Ammon's horn (tissue), 1 donor: ENCODE measurements at regions not wholly inside any gene's neighbourhood (a gene's known extent, or its start where the extent isn't known, plus 50 kb on each side); places are given as distances from the start of the nearest gene placed in this dataset.
"Not testable (repeated sequence)": the region's sequence is repeated elsewhere in the genome, so short reads cannot be mapped to it uniquely, and the experiment has no call there.

Source experiments
- DNase-seq: peaks from one replicate; pipeline ENCODE4 v3.0.0-alpha.2; 2016; ENCODE audit warnings: low spot score

DNA sequence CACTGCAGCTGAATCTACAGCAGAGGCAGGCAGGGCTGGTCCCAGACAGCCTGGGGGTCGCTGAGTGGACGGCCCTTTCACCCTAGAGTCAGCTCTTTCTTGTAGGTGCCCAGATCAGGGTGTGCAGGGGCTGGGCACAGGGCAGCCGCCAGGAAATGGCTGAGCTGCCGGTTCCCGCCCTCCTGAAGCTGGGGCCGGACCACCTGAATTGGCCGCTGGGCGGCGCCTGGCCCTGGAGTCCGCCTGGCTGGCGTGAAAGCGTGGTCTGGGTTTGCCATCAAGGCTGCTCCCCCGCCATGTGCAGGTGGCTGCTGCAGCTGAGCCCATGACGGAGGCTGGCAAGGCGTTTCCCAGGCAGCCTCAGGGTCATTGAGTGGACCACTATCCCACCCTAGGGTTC is 85.7 kb downstream of the POTEM start:
- DNase-seq, result not testable (repeated sequence)

DNA sequence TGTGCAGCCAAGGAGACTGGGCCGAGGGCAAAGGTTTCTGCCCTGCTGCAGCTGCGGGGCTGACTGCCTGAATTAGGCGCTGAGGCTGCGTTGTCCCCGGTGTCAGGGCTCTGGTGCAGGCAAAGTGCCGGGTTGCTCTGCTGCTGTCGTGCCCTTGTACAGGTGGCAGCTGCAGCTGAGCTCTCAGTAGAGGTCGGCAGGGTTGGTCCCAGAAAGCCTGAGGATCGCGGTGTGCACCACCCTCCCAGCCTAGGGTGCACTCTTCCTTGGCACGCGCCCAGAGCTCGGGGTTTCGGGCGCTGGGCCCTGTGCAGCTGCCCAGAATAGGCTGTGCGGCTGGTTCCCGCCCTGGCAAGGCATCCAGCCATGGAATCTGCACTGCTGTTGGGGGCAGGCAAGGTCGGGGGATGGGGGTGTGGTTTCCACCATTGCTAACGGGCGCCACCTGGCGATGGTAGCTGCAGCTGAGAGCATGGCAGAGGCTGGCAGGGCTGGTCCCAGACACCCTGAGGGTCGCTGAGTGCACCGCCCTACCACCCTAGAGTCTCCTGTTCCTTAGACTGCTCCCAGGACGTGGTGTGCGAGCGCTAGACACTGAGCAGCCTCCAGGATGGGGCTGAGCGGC is 86.3 kb downstream of the POTEM start:
- not testable (repeated sequence) for DNase-seq

DNA sequence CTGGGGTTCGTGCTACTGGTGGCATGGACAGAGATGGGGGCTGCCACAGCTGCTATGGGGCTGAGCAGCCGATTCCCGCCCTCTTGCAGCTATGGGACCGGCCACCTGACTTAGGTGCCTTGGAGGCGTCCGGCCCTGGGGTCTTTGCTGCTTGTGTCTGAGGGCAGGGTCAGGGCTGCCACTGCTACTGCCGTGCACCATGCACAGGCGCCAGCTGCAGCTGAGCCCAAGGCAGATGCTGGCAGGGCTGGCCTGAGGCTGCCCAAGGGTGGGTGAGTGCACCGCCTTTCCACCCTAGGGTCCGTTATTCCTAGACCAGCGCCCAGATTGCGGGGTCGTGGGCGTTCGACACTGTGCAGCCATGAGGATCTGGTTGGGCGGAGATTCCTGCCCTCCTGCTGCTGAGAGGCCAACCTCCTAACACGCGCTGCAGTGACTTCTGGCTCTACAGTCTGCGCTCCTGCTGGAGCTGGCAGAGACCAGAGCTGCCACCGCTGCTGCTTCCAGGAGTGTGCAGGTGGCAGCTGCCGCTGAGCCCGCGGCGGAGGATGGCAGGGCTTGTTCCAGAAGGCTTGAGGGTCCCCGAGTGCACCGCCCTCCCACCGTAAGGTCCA is 87.0 kb downstream of the POTEM start:
- DNase-seq, result not testable (repeated sequence)

DNA sequence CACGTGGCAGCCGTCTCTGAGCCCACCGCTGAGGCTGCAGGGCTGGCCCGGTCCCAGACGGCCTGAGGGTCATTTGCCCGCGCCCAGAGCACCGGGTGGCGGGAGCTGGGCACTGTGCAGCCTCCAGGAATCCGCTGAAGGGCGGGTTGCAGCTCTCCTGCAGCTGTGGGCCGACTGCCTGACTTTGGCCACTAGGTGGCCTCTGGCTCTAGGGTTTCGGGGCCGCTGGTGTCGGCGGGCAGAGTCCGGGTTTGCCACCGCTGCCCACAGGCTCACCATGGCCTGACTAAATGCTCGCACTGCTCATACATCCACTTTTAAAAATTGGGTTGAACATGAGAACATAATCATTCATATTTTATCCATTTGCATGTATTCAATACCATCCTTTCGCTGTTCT is 87.7 kb downstream of the POTEM start:
- not testable (repeated sequence) for DNase-seq

GRCh38 chr14:19059066-19059465 is 91.8 kb downstream of the POTEM start:
- not testable (repeated sequence) for DNase-seq

DNA sequence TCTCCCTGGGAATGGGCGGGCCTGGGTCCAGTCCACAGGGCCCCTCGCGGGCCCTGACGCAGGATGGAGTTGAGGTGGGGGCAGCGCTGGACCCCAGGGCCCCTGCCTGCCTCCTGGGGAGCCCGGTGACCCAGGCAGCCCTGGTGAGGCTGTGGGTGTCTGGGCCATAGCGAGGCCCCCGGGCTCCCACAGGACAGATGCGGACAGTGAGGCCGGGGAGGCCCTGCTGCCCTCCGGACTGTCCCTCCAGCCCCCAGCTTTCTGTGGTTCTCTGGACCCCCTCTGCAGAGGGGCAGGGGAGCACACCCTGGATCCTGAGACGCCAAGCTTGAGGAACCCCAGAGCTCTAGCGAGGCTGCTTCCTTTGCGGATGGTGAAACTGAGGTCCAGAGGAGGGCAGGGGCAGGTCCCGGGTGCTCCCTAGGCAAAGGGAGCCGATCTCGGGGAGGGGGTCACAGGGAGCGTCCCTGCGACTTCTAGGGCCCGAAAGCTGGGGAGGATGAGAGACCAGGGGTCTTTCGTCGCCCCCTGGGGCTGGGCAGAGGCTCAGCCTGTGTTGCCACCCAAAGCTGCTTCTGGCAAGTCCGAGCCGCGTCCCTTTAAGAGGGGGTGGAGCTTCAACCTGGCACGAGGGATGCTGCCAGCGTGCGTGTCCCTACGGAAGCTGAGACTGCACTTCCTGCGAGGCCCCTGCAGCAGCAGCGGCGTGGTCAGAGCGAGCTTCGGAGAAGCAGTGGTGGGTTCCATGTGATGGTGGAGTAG is 94.6 kb downstream of the POTEM start:
- DNase-seq, result not testable (repeated sequence)

GRCh38 chr14:19068957-19069356 is 101.7 kb downstream of the POTEM start:
- not testable (repeated sequence) for DNase-seq

- not testable (repeated sequence) for DNase-seq
Measured at GRCh38 chr14:19072518-19072917, 105.3 kb downstream of the POTEM start.

DNA sequence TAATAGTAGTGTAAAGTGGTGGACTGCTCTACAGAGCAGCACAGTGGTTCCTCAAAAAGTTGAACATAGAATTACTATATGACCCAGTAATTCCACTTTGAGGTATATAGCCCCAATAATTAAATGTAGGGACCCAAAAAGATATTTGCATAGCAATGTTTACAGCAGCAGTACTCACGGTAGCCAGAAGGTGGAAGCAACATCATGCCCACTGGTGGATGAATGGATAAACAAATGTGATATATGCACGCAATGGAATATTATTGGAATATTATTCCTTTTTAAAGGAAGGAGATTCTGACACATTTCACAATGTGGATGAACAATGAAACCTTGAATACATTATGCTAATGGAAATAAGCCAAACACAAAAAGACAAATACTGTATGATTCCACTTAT is 121.4 kb downstream of the POTEM start:
- peak; percentile 0 for DNase-seq

- not testable (repeated sequence) for DNase-seq
Measured at GRCh38 chr14:19093227-19093626, 126.0 kb downstream of the POTEM start.

DNA sequence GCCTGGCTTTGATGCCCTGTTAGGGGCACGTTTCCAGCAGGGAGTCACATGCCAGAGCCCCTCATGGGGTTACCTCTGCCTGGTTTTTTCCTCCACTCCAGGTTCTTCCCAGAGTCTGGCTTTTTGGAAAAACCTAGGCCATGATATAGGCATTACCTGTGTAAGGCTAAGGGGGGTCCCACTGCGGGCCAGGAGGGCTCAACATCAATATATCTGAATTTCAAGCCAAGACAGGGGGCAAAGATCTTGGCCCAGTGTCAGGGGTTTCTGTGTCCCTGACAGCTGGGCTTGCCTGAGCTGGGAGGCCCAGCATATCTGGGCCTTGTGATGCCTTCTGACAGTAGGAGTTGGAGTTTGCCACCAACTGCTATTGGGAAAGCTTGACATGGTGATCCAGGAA is 127.5 kb downstream of the POTEM start:
- not testable (repeated sequence) for DNase-seq

- DNase-seq, result not testable (repeated sequence)
Measured at GRCh38 chr14:19095167-19095566, 127.9 kb downstream of the POTEM start.

GRCh38 chr14:19096467-19096866 is 129.2 kb downstream of the POTEM start:
- not testable (repeated sequence) for DNase-seq

- not testable (repeated sequence) for DNase-seq
Measured at GRCh38 chr14:19096876-19097275, 129.6 kb downstream of the POTEM start.

GRCh38 chr14:19097306-19097705 is 130.1 kb downstream of the POTEM start:
- not testable (repeated sequence) for DNase-seq

- not testable (repeated sequence) for DNase-seq
Measured at GRCh38 chr14:19097750-19098149, 130.5 kb downstream of the POTEM start.

DNA sequence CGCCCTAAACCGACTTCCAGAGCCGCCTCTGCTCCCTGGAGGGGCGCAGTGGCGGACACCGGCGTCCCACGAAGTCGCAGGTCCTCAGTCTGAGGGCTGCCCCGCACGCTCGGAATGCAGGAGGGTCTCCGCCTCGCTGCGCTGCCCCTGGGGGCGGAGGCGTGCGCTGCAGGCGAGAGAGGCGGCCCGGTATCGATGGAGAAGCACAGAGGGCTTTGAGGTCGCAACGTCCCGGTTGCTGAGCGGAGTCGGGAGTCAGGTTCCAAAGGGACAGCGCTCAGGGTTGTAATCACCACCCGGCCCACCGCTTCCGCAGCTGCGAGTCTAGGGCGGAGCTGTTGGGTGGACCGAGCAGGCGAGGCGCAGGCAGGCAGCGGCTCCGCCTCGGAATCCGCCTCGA is 131.0 kb downstream of the POTEM start:
- not testable (repeated sequence) for DNase-seq

DNA sequence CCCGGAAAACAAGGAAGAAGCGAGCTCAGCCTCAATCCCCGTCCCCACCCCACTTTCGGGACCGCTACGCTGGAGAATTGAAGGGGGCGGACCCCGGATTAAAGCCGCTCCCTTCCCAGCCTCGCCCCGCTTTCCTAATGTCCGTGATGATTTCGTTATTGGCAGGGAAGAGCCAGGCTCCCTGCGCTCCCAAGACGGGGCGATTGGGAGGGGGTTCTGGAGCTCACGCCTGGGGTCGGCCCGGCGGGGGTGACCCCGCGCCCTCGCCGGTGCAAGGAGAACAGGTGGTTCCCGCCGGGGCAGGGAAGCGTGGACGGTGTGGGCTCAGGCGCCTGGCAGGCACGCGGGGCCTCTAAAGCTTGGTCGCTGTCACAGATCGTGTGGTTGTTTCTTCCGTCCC is 131.5 kb downstream of the POTEM start:
- not testable (repeated sequence) for DNase-seq

DNA sequence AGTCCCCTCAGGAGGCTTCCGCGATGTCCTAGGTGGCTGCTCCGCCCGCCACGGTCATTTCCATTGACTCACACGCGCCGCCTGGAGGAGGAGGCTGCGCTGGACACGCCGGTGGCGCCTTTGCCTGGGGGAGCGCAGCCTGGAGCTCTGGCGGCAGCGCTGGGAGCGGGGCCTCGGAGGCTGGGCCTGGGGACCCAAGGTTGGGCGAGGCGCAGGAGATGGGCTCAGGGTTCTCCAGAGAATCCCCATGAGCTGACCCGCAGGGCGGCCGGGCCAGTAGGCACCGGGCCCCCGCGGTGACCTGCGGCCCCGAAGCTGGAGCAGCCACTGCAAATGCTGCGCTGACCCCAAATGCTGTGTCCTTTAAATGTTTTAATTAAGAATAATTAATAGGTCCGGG is 132.1 kb downstream of the POTEM start:
- DNase-seq, result not testable (repeated sequence)

DNA sequence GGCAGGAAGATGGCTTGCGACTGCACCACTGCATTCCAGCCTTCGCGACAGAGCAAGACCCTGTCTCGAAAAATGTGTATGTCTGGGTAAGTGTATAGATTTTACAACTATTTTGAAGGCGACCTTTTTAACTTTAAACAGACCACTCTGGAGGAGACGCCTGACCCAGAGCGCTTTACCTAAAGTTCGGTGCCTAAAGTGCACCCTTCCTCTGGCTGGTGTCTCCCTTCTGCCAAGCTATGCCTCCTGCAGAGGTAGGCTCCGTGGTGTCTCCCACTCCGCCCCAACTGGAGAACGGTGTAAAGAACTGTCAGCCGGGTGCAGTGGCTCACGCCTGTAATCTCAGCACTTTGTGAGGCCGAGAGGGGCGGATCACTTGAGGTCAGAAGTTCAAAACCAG is 132.7 kb downstream of the POTEM start:
- DNase-seq, result not testable (repeated sequence)

DNA sequence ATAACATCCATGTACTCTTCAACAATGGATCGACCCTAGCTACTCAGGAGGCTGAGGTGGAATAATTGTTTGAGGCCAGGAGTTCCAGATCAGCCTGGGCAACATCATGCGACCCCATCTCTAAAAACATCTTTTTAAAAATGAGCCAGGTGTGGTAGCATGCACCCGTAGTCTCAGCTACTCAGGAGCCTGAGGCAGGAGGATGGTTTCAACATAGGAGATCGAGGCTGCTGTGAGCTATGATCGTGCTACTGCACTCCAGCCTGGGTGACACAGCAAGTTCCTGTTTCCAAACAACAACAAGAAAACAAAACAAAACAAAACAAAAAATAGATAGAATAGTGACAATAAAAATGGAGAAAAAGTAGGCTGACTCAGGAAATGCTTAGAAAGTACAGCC is 138.3 kb downstream of the POTEM start:
- DNase-seq, result not testable (repeated sequence)

DNA sequence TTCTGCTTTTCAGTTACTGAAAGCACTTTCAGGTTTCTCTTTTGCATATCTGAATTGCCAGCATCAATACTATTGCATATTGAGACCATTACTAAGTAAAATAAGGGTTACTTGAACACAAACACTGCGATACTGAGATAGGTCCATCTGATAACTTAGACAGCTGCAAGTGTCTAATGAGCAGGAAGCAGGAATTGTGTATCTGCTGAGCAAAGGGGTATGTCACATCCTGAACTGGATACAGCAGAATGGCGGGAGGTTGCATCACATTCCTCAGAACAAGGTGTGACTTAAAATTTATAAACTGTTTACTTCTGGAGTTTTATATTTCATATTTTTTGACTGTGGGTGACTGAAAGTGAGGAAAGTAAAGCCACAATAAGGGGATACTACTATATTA is 142.7 kb downstream of the POTEM start:
- not testable (repeated sequence) for DNase-seq

- DNase-seq, result not testable (repeated sequence)
Measured at GRCh38 chr14:19120383-19120782, 153.1 kb downstream of the POTEM start.
